ENCODE measurements at regions not wholly inside any gene's neighbourhood (a gene's known extent, or its start where the extent isn't known, plus 50 kb on each side); places are given as distances from the start of the nearest gene placed in this dataset.
A peak's percentile ranks its signal among the peaks of the same experiment; 100 is the strongest.

DNA sequence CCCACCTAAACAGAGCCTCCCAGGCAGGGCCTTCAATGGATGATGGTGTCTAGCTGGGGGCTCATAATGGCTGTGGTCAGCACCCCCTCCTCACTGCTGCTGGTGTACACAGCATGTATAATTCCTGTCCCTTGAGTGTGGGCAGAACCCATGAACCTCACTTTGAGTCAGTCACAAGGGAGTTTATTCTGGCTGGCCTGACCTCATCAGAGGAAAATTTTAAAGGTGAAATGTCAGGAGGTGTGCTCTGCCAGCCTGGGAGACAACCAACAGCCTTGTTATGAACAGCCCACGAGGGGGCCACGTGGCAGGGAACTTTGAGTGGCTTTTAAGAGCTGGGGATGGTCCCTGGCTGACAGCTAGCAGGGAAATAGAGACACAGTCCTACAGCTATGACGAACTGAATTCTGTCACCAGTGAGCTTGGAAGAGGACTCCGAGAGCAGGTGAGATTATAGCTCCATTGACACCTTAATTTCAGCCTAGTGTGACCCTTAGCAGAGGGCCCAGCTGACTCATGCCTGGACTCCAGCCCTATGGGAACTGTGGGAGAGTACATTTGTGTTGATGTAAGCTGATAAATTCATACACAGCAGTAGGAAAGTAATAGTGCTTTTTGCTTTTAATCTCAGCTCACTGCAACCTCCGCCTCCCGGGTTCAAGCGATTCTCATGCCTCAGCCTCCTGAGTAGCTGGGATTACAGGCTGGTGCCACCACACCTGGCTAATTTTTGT, 73.5 kb upstream of the RUNX3 start:
- Histone ChIP-seq H4K20me1 (ENCODE audit: insufficient read depth, low read length) (no peaks in the 10 kb centered on the region), H3K9ac (ENCODE audit: low read length) (no peak overlapping the region), H2AFZ (ENCODE audit: low read length) (no peak overlapping the region), H3K9me2 (replicated peaks; ENCODE audit: insufficient read depth, low read length) (no peaks in the 10 kb centered on the region), H3K27ac (ENCODE audit: low read length) (no peak overlapping the region), H3K4me2 (ENCODE audit: low read depth, low read length) (no peak overlapping the region), H3K36me3 (replicated peaks; ENCODE audit: insufficient read depth, low read length) (no peaks in the 10 kb centered on the region), H3K4me1 (ENCODE audit: low read length) (no peaks in the 10 kb centered on the region), H3K27me3 (replicated peaks; ENCODE audit: insufficient read depth, low read length) (0 out of 2 replicates have a peak, but pooled peaks cover 6% of the 10 kb centered on the region), H3K9me3 (replicated peaks; ENCODE audit: insufficient read depth, low read length) (no peaks in the 10 kb centered on the region), H3K79me2 (ENCODE audit: low read length) (no peaks in the 10 kb centered on the region), H3F3A (ENCODE audit: insufficient read depth, low read length) (no peaks in the 10 kb centered on the region), H3K4me3 (ENCODE audit: low read length) (no peak overlapping the region)
- DNase-seq, result no peak
- TF ChIP-seq, protein P1, sequence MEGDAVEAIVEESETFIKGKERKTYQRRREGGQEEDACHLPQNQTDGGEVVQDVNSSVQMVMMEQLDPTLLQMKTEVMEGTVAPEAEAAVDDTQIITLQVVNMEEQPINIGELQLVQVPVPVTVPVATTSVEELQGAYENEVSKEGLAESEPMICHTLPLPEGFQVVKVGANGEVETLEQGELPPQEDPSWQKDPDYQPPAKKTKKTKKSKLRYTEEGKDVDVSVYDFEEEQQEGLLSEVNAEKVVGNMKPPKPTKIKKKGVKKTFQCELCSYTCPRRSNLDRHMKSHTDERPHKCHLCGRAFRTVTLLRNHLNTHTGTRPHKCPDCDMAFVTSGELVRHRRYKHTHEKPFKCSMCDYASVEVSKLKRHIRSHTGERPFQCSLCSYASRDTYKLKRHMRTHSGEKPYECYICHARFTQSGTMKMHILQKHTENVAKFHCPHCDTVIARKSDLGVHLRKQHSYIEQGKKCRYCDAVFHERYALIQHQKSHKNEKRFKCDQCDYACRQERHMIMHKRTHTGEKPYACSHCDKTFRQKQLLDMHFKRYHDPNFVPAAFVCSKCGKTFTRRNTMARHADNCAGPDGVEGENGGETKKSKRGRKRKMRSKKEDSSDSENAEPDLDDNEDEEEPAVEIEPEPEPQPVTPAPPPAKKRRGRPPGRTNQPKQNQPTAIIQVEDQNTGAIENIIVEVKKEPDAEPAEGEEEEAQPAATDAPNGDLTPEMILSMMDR (IDR thresholded peaks at IDR 0.05; ENCODE audit: low read length), result no peak
- no peak for TF ChIP-seq EZH2 (optimal IDR thresholded peaks at IDR 0.05; ENCODE audit: low read depth, low read length)
- no peak for TF ChIP-seq EZH2phosphoT487 (IDR thresholded peaks at IDR 0.05; ENCODE audit: low read length)

DNA sequence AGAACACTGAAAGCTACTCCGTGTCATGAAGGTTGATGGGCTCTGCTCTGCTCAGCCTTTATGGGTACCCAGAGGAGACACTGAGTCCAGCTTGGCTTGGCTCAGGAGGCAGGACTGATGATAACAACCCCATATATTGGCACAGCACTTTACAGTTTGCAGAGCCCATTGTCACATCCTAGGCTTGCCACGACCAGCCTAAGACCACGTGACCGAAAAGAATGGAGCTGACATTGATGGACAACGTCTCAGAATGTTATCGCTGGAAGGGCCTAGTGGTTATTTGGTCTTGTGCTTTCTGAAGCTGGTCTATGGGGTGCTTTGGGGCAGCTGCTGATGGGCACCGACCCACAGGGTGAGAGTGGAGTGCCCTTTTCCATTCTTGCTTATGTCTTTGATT, 72.9 kb upstream of the RUNX3 start:
- H4K20me1 ChIP-seq (ENCODE audit: insufficient read depth, low read length), result no peaks in the 10 kb centered on the region
- no peak overlapping the region for H3K4me3 ChIP-seq (ENCODE audit: low read length)
- no peak for TF ChIP-seq EZH2phosphoT487 (IDR thresholded peaks at IDR 0.05; ENCODE audit: low read length)
- TF ChIP-seq, protein P1 (IDR thresholded peaks at IDR 0.05; ENCODE audit: low read length), result no peak
- TF ChIP-seq EZH2 (optimal IDR thresholded peaks at IDR 0.05; ENCODE audit: low read depth, low read length), result no peak
- H3K4me1 ChIP-seq (ENCODE audit: low read length), result no peaks in the 10 kb centered on the region
- H3K27ac ChIP-seq (ENCODE audit: low read length), result no peak overlapping the region
- no peaks in the 10 kb centered on the region for H3K9me2 ChIP-seq (replicated peaks; ENCODE audit: insufficient read depth, low read length)
- no peak overlapping the region for H3K9ac ChIP-seq (ENCODE audit: low read length)
- H3K36me3 ChIP-seq (replicated peaks; ENCODE audit: insufficient read depth, low read length), result no peaks in the 10 kb centered on the region
- H2AFZ ChIP-seq (ENCODE audit: low read length), result no peak overlapping the region
- no peaks in the 10 kb centered on the region for H3F3A ChIP-seq (ENCODE audit: insufficient read depth, low read length)
- 0 out of 2 replicates have a peak, but pooled peaks cover 6% of the 10 kb centered on the region for H3K27me3 ChIP-seq (replicated peaks; ENCODE audit: insufficient read depth, low read length)
- no peaks in the 10 kb centered on the region for H3K79me2 ChIP-seq (ENCODE audit: low read length)
- no peaks in the 10 kb centered on the region for H3K9me3 ChIP-seq (replicated peaks; ENCODE audit: insufficient read depth, low read length)
- H3K4me2 ChIP-seq (ENCODE audit: low read depth, low read length), result no peak overlapping the region
- no peak for DNase-seq

DNA sequence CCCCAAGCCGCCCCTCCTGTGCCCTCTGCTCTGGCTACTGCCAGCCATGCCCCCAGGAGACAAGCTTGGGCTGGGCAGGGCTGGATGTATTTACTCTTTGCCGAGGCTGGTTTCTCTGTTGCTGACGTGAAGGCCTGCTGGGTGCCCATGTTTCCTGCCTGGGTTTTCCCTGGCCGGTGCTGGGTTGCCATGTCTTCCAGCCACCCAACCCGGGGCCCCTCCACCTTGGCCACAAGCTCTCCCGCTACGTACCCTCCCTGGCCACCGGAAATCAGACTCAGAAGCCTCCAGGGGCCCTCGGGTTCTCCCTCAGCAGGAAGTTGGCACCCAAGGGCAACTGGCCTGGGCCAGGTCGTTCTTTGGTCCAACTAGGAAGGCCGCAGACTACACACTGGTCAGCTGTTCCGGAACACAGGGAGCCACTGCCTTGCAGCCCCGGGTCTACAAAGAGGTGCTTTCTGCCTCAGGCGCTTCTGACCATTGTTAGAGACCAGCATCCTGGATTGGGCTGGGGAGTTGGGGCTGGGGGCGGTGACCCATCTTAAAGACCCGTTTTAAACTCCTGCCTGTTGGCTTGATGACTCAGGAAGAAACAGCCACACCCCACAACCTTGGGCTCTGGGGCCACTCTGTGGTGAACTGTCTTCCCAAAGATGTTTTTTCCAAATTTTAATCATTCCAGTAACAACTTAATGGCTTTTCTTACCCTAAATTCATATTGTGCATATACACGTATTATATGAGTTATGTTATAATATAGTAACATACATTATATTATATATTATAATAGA, 71.2 kb upstream of the RUNX3 start:
- no peak overlapping the region for H3K9ac ChIP-seq (ENCODE audit: low read length)
- TF ChIP-seq, protein P1 (IDR thresholded peaks at IDR 0.05; ENCODE audit: low read length), result no peak
- TF ChIP-seq EZH2 (optimal IDR thresholded peaks at IDR 0.05; ENCODE audit: low read depth, low read length), result no peak
- no peak for TF ChIP-seq EZH2phosphoT487 (IDR thresholded peaks at IDR 0.05; ENCODE audit: low read length)

More for the DNA sequence above, 71.2 kb upstream of the RUNX3 start:
- Histone ChIP-seq H3K4me1 (ENCODE audit: low read length) (no peaks in the 10 kb centered on the region), H4K20me1 (ENCODE audit: insufficient read depth, low read length) (no peaks in the 10 kb centered on the region), H3F3A (ENCODE audit: insufficient read depth, low read length) (no peaks in the 10 kb centered on the region), H2AFZ (ENCODE audit: low read length) (0 out of 2 replicates have a peak overlapping the region, but pooled peaks have one; percentile 19), H3K27me3 (replicated peaks; ENCODE audit: insufficient read depth, low read length) (0 out of 2 replicates have a peak, but pooled peaks cover under 1% of the 10 kb centered on the region), H3K4me3 (ENCODE audit: low read length) (no peak overlapping the region), H3K9me3 (replicated peaks; ENCODE audit: insufficient read depth, low read length) (no peaks in the 10 kb centered on the region), H3K4me2 (ENCODE audit: low read depth, low read length) (no peak overlapping the region), H3K9me2 (replicated peaks; ENCODE audit: insufficient read depth, low read length) (no peaks in the 10 kb centered on the region), H3K27ac (ENCODE audit: low read length) (no peak overlapping the region), H3K79me2 (ENCODE audit: low read length) (no peaks in the 10 kb centered on the region), H3K36me3 (replicated peaks; ENCODE audit: insufficient read depth, low read length) (no peaks in the 10 kb centered on the region)
- DNase-seq, result no peak

Measured in MM.1S (cell line).